HG03045 (cell line): ENCODE measurements at regions not wholly inside any gene's neighbourhood (a gene's known extent, or its start where the extent isn't known, plus 50 kb on each side); places are given as distances from the start of the nearest gene placed in this dataset.
"Not testable (repeated sequence)": the region's sequence is repeated elsewhere in the genome, so short reads cannot be mapped to it uniquely, and the experiment has no call there.

ENCODE experiments used
- ATAC-seq: cut with Tn5 transposase; IDR thresholded peaks from one replicate; pipeline ENCODE4 v1.9.1; 2021; ENCODE audit warnings: mild to moderate bottlenecking, moderate library complexity; ENCODE audit not compliant: unreplicated experiment

GRCh38 chr6:140816681-140817080 lies 1316.0 kb upstream of the GJE1 start:
- no peak for ATAC-seq

DNA sequence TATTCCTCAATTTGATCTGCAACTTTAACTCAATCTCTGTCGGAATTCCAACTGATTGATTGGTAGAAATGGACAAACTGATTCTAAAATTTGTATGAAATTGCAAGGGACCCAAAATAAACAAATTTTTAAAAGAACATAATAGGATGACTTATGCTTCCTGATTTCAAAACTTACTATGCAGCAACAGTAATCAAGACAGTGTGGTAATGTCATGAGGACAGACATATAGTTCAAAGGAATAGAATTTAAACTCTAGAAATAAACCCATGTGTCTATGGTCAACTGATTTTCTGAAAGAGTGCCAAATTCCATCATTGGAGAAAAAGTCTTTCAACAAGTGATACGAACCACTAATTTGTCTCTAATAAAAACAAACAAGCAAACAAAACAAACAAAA lies 1320.1 kb upstream of the GJE1 start:
- no peak for ATAC-seq

- ATAC-seq: no peak
Observed at GRCh38 chr6:140811642-140812041, 1321.1 kb upstream of the GJE1 start.

DNA sequence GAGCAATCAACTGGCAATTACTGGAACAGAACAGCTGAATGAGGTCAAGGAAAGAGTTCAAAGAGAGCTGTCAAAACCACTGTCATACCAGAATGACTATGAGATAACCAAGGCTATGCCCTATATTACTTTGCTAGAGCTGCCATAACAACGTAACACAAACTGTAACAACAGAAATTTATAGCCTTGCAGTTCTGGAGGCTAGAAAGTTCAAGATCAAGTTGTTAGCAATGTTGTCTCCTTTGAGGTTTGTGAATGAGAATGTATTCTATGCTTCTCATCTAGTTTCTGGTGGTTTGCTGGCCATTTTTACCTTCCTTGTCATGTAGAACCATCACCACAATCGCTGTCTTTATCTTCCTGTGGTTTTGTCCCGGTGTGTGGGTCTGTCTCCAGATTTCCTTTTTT lies 1323.0 kb upstream of the GJE1 start:
- ATAC-seq: peak; percentile 93

GRCh38 chr6:140806431-140806830 lies 1326.3 kb upstream of the GJE1 start:
- ATAC-seq: no peak

DNA sequence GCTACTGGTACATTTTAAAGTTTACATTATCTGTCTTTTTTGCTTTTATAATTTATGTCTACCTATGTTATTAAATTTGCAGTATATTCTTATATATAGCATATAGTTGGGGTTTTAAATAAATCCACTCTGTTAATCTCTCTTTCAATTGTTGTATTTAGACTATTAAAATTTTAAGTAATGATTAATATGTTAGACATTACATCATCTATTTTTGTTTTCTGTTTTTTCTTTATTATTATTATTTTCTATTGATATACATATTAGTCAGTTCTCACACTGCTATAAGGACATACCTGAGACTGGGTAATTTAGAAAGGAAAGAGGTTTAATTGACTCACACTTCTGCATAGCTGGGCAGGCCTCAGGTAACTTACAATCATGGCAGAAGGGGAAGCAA lies 1338.2 kb upstream of the GJE1 start:
- ATAC-seq: no peak

DNA sequence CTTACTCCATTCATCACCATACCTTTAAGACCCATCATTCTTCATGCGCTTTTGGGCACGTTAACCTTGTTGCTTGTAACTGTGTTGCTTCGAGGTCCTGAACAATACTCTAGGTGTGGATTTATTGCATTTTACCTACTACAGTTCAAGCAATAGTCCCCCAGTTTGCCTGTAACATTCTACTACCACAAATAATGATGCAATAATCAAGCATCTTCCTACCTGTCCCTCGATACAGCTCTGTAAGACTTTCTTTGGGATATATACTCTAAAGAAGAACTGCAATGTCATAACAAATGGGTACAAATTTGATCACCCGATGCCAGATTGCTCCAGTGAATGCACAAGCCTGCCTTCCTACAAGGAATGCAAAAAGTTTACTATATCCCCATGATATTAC lies 1342.6 kb upstream of the GJE1 start:
- no peak for ATAC-seq

GRCh38 chr6:140789466-140789865 lies 1343.3 kb upstream of the GJE1 start:
- ATAC-seq: no peak

GRCh38 chr6:140785926-140786325 lies 1346.8 kb upstream of the GJE1 start:
- no peak for ATAC-seq

GRCh38 chr6:140784573-140784972 lies 1348.2 kb upstream of the GJE1 start:
- ATAC-seq: no peak

DNA sequence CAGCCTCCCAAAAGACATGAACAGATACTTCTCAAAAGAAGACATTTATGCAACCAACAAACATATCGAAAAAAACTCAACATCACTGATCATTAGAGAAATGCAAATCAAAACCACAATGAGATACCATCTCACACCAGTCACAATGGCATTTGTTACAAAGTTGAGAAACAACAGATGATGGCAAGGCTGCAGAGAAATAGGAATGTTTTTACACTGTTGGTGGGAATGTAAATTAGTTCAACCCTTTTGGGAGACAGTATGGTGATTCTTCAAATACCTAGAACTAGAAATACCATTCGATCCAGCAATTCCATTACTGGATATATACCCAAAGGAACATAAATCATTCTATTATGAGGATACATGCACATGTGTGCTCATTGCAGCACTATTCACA lies 1349.2 kb upstream of the GJE1 start:
- ATAC-seq: not testable (repeated sequence)

GRCh38 chr6:140782941-140783340 lies 1349.8 kb upstream of the GJE1 start:
- ATAC-seq: no peak

DNA sequence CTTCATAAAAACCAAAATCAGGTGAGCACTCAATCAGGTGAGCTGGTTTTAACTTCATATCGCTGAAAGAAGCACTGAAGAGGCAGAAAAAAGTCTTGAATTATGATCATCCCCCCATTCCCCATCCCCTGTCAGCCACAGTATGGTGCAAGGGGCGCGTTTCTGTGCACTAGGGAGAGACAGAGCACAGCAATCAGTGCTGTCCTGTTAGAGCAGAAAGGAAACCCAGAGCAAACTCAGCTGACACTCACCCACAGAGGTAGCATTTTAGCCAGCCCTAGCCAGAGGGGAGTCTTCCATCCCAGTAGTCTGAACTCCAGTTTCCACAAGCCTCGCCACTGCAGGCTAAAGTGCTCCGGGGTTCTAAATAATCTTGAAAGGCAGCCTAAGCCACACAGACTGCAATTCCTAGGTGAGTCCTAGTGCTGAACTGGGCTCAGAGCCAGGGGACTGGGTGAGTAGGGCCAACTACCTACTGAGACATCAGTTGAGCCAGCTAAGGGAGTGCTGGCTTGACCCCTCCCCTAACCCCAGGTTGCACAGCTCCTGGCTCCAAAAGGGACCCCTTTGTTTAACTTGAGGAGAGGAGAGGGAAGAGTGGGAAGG lies 1352.6 kb upstream of the GJE1 start:
- no peak for ATAC-seq

DNA sequence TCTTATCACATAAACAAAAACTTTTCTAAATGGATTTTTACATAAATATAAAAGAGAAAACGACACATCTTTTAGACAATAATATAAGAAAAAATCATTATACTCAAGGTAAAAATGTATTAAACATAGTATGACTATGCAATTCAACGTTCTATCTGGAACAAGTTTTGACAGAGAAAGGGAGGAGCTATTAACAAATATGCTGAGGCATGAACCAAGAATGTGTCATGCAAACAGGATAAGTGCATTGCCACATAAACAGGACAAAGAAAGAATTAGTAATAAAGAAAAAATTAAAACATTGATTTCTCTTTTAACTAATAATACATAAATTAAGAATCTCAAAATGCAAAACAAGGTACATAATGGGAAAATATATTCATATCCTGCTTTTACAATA lies 1353.4 kb upstream of the GJE1 start:
- ATAC-seq: no peak

GRCh38 chr6:140777780-140778179 lies 1354.9 kb upstream of the GJE1 start:
- no peak for ATAC-seq

GRCh38 chr6:140775061-140775460 lies 1357.7 kb upstream of the GJE1 start:
- ATAC-seq: no peak

- peak; percentile 99 for ATAC-seq
Observed at GRCh38 chr6:140774080-140774505, 1358.6 kb upstream of the GJE1 start.

DNA sequence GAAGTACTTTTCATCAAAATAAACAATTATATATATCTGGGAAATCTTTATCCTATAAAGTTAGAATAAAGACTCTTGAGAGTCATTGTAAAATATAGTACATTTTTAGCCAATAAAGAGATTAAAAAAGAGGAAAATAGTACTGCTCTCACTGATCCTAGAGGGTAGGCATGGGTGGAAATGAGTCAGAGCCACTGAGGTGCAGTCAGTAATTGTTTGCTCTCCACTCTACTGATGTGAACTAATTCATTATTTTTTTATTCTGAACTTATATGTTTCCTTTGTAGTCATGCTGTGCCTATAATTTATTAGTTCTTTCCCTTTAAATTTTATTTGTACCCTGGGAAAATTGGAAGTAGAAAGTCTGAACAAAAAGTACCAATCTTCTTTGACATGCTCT lies 1359.4 kb upstream of the GJE1 start:
- no peak for ATAC-seq

DNA sequence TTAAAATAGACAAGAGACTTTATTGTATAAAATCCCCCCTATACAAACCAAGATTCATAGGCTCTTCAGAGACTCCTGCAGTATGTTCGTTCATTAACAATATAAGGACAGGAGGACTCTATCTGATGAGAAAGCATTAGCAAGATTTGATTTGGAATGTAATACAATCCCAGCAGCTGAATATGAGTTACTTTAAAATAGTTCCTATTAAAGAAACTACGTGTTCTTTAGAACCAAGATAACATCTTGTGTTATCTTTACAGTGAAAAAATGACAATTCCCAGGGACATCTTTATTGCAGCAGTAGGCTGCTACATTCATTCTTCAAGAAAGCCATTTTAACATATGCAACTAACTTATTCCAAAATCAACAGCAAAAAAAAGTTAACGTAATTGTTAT lies 1360.1 kb upstream of the GJE1 start:
- no peak for ATAC-seq

GRCh38 chr6:140768133-140768532 lies 1364.6 kb upstream of the GJE1 start:
- no peak for ATAC-seq

GRCh38 chr6:140766999-140767398 lies 1365.7 kb upstream of the GJE1 start:
- ATAC-seq: no peak

DNA sequence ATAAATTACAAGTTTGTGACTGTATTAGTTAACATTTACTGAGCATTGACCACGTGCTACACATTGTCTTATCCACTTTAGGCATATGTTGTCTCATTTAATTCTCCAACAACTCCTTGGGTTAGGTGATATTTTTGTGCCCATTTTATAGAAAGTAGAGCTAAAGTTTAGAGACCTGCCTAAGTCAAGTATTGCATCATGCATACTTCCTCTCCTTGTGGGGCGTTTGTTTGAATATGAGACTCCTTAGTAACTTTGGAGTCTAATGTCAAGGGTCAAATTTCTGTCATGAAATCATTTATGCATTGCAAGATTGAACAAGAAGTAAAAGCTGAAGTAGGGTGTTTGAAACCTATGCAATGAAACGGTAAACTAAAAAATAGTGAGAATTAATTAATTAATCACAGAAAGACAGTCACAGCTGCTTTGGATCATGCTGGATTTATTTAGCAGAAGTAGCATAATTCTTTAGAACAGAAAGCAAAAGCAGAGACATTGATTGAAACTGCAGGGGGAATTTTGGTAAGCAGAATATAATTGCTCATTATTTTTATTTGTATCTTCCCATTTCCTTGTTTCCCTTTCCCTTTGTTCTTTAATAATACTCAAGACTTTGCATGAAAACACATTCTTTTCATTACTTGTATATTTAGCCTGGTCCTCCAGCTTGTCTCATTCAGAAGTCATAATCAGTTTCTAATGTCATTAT lies 1374.4 kb upstream of the GJE1 start:
- no peak for ATAC-seq

DNA sequence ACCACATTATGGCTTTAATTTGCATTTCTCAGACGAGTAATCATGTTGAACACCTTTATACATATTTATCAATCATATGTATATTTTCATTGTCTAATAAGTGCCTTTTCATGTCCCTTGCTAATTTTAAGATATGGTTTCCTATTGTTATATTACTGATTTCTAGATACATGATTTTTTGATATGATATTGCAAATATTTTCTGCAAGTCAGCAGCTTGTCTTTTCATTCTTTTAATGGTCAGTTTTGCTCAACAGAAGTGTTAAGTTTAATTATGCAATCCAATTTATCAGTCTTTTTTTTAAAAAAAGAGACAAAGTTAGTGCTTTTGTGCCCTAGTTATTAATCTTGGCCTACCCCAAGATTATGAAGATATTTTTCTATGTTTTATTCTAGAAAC lies 1377.8 kb upstream of the CITED2 start:
- ATAC-seq: no peak
